ENCODE measurements at regions not wholly inside any gene's neighbourhood (a gene's known extent, or its start where the extent isn't known, plus 50 kb on each side); places are given as distances from the start of the nearest gene placed in this dataset.
A peak's percentile ranks its signal among the peaks of the same experiment; 100 is the strongest.
"Not testable (repeated sequence)": the region's sequence is repeated elsewhere in the genome, so short reads cannot be mapped to it uniquely, and the experiment has no call there.

DNA sequence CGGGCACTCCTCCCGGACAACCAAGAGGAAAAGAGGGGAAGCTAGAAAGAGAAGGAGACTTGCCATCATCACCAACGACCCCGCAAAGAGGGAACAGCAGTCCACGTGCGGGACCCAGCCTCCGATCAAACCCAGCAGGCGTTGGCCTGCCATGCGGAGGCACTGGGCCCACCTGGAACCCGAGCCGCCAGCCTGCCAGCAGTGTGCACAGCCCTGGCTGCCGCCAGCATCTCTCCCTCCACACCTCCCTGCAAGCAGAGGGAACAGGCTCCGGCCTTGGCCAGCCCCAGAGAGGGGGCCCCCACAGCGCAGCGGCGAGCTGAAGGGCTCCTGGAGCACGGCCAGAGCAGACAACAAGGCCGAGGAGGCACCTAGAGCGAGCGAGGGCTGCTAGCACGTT, 1244.7 kb upstream of the B3GALT2 start:
- no peak for DNase-seq (ENCODE audit: low spot score)

DNA sequence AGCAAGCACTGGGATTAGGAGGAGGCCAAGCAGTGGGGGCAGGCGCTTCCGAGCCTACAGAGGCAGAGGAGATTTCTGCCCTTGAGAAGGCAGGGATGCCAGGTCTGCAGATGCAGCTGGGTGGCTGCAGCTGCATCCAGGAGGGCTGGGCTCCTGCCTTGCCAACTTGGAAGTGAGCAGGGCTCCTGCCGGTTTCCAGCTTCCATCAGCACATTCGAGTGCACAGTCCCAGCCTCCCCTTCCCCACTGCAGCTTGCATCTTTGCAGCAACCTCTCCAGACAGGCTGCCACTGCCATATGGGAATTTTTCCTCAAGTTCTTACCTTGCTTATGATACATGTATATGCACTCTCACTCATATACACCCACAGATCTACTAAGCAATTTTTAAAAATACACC, 1234.3 kb upstream of the B3GALT2 start:
- DNase-seq (ENCODE audit: low spot score): no peak

GRCh38 chr1:194419721-194420120, 1233.3 kb upstream of the B3GALT2 start:
- DNase-seq (ENCODE audit: low spot score): no peak

GRCh38 chr1:194410756-194411155, 1224.3 kb upstream of the B3GALT2 start:
- DNase-seq (ENCODE audit: low spot score): no peak

- not testable (repeated sequence) for DNase-seq (ENCODE audit: low spot score)
These were observed 1220.8 kb upstream of the B3GALT2 start for GRCh38 chr1:194407238-194407637.

GRCh38 chr1:194394676-194395075, 1208.3 kb upstream of the B3GALT2 start:
- no peak for DNase-seq (ENCODE audit: low spot score)

- no peak for DNase-seq (ENCODE audit: low spot score)
These were observed 1201.1 kb upstream of the B3GALT2 start for GRCh38 chr1:194387531-194387930.

DNA sequence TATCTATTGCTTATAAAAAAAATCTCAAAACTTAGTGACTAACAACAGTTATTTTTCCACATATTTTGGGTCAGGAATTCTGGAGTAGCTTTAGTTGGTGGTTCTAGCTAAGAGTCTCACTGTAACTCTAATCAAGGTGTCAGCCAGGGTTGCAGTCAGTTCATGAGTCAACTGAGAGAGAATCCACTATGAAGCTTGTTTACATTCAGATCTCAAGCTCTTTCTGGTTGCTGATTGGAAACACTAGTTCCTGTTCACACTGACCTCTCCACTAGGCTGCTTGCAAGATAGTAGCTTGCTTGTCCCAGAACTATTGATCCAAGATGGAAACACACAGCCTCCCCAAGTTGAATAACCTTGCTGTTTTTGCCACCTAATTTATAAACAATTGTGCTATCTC, 1192.1 kb upstream of the B3GALT2 start:
- DNase-seq (ENCODE audit: low spot score): no peak

- no peak for DNase-seq (ENCODE audit: low spot score)
These were observed 1188.2 kb upstream of the B3GALT2 start for GRCh38 chr1:194374649-194375048.

DNA sequence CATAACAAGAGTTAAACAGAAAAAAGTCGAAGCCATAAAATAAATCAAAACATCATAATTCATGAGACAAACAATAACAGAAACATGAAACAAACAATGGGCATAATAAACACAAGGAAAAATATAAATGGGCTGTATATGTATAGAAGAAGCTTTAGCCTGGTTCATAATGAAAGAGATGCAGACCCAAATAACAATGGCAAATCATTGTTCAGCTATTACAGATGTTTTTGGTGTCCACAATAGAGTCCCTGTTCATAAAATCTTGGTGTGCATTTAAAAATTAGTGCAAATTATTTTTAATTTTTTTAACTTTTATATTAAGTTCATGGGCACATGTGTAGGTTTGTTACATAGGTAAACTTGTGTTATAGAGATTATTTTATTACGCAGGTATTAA, 1185.9 kb upstream of the B3GALT2 start:
- no peak for DNase-seq (ENCODE audit: low spot score)

DNA sequence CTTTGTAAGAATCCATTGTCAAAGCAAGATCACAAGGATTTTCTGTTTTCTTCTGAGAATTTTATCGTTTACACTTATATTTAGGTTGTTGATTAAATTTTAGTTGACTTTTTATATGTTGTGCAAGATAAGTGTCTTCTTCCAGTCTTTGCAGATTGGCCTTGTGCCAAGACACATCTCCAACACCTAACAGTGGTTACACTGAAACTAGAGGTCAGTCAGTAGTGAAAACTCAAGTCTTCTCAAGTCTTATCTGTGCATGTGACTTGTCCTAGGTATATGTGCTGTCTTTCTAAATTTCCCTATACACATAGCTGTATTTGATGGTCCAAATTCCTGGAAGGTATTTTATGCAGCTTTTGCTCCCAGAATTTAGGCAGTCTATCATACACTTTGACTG, 1183.2 kb upstream of the B3GALT2 start:
- no peak for DNase-seq (ENCODE audit: low spot score)

- no peak for DNase-seq (ENCODE audit: low spot score)
These were observed 1182.6 kb upstream of the B3GALT2 start for GRCh38 chr1:194369060-194369459.

GRCh38 chr1:194367121-194367520, 1180.7 kb upstream of the B3GALT2 start:
- no peak for DNase-seq (ENCODE audit: low spot score)

GRCh38 chr1:194366705-194367104, 1180.3 kb upstream of the B3GALT2 start:
- no peak for DNase-seq (ENCODE audit: low spot score)

DNA sequence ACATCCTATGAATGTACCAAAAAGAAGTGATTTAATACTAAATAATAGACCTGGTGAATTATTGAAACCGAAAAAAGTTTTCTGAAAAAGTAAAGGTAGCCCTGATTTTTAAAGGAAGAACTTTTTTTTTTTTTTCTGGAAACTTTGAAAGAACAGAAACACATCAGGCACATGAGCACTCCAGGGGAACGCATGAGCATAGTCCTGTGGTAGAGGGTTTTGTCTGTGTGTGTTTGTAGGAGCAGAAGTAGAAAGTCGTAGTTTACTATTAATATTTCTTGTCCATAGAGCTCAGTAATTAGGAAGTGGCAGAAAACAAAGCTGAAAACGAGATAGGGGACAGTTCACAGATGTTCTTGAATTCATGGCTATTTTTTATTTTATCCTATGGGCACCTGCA, 1175.9 kb upstream of the B3GALT2 start:
- DNase-seq (ENCODE audit: low spot score): no peak

DNA sequence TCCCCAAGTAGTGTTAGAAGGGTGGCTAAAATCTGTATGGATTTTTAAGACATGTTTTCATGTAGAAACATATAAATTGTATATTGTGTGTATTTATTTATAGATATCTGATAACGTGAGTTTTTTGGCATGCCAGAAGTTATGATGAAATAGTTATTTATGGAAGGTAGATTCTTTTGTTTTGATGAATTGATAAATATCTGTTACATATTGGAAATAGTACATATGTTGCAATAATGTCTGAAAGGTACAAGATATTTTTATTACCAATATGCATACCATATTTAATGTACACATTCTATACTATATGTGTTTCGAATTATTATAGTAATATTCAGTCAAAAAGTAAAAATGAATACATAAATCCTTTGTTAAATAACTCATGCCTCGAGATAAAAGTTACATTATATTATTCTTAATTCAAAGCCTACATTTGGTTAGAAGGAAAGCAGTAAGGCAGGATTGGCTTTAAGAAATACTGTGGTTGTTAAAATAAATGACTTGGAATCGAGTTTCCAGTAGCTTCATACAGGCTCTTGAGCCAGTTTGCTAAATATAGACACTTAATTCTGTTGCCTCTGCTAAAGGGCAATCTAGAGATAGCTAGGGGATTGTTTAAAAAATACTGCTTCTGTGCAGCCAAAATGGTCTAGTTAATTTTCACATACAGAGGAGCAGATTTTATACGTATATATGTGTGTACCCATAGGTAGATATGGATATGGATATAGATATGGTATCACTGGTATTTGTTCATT, 1175.1 kb upstream of the B3GALT2 start:
- no peak for DNase-seq (ENCODE audit: low spot score)

GRCh38 chr1:194358208-194358581, 1171.8 kb upstream of the B3GALT2 start:
- peak; percentile 37 for DNase-seq (ENCODE audit: low spot score)

DNA sequence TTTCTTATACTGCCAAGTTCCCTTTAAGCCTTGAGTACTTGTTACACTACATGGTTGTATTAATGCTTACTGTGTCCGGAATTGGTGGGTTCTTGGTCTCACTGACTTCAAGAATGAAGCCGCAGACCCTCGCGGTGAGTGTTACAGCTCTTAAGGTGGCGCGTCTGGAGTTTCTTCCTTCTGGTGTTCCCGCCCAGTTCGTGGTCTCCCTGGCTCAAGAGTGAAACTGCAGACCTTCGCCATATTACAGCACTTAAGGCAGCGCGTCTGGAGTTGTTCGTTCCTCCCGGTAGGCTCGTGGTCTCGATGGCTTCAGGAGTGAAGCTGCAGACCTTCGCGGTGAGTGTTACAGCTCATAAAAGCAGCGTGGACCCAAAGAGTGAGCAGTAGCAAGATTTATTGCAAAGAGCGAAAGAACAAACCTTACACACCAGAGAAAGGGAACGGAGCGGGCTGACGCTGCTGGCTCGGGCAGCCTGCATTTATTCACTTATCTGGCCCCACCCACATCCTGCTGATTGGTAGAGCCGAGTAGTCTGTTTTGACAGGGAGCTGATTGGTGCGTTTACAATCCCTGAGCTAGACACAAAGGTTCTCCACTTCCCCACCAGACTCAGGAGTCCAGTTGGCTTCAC, 1171.3 kb upstream of the B3GALT2 start:
- DNase-seq (ENCODE audit: low spot score): not testable (repeated sequence)

GRCh38 chr1:194355488-194356106, 1169.2 kb upstream of the B3GALT2 start:
- no peak for DNase-seq (ENCODE audit: low spot score)

- DNase-seq (ENCODE audit: low spot score): no peak
These were observed 1166.7 kb upstream of the B3GALT2 start for GRCh38 chr1:194353121-194353520.

DNA sequence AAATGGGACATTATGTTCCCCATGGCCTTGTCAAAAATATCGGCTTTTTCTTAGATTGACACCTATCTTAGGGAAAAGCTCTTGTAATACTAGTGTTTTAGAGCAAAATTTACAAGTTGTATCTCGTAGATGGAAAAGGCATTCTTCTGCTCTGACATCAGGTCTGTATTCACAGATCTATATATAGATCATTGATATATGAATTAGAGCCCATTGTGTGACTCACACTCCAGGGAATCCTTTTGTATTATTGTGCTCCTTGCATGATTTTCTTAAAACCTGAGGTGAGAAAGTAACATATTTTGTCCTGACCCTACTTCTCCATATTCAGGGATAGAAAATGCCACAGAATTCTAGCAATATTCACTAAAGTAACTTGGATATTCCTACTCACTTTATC, 1160.8 kb upstream of the B3GALT2 start:
- DNase-seq (ENCODE audit: low spot score): no peak

DNA sequence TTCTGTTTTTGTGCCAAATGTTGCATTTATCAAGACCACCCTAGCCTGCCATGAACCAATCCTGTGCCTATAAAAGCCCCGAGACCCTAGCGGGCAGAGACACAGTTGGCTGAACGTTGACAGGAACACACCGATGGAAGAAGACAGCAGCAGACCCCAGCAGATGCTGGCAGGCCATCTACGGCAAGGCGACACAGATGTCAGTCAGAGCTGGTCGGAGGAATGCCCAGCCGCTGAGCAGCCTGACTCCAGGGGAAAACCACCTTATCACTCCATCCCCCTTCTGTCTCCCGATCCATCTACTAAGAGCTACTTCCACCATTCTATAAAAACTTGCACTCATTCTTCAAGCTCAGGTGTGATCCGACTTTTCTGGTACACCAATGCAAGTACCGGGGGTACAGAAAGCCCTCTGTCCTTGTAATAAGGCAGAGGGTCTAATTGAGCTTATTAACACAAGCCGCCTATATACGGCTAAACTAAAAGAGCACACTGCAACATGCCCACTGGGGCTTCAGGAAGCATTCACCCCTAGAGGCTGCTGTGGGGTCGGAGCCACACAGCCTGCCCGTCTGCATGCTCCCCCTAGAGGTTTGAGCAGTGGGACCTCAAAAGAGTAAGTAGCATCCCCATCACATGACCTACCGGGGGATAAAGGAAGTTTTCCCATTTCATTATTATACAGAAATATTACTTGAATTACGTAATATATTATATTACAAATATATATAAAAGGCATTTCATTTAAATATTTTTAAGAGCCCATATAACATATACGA, 1156.3 kb upstream of the B3GALT2 start:
- no peak for DNase-seq (ENCODE audit: low spot score)
